A549 (cell line): ENCODE measurements at regions not wholly inside any gene's neighbourhood (a gene's known extent, or its start where the extent isn't known, plus 50 kb on each side); places are given as distances from the start of the nearest gene placed in this dataset.

ENCODE experiments used
- ATOH8 ChIP-seq: fragments of 250-450 bp; sonication (Bioruptor Pico); IDR thresholded peaks from 2 replicates; pipeline ENCODE4 v1.5.0; 2020; ENCODE audit warnings: low read depth, mild to moderate bottlenecking, moderate library complexity
- CTCF ChIP-seq: fragments of >200 bp; sonication (Bioruptor Twin); formaldehyde crosslinking; IDR thresholded peaks from 3 replicates; pipeline ENCODE4 v1.5.1; 2016
- E2F6 ChIP-seq: IDR thresholded peaks from 2 replicates; pipeline ENCODE4 v1.6.1; 2012; ENCODE audit warnings: low read depth, borderline replicate concordance
- ELK1 ChIP-seq: fragments of 150-350 bp; IDR thresholded peaks from 2 replicates; pipeline ENCODE4 v1.6.1; 2014; ENCODE audit warnings: low read depth, mild to moderate bottlenecking, low read length
- HMGXB4 ChIP-seq: fragments of 250-450 bp; sonication (Bioruptor Pico); IDR thresholded peaks from 2 replicates; pipeline ENCODE4 v1.5.0; 2021; ENCODE audit warnings: mild to moderate bottlenecking, moderate library complexity, borderline replicate concordance
- KDM5A ChIP-seq: fragments of 200-600 bp; sonication (generic); IDR thresholded peaks from 2 replicates; pipeline ENCODE4 v1.6.1; 2016; ENCODE audit warnings: antibody characterized with exemption, mild to moderate bottlenecking
- MAX ChIP-seq: IDR thresholded peaks from 2 replicates; pipeline ENCODE4 v1.6.1; 2012
- NFE2L2 ChIP-seq: fragments of 150-350 bp; conservative IDR thresholded peaks from 2 replicates; pipeline ENCODE4 v1.6.1; 2014; ENCODE audit warnings: low read length
- NR3C1 ChIP-seq: fragments of >200 bp; sonication (Bioruptor Twin); formaldehyde crosslinking; IDR thresholded peaks from 3 replicates; pipeline ENCODE4 v1.6.1; 2017
- PHF8 ChIP-seq: fragments of 200-600 bp; sonication (generic); IDR thresholded peaks from 2 replicates; pipeline ENCODE4 v1.6.1; 2016; ENCODE audit warnings: low read depth, mild to moderate bottlenecking, antibody characterized with exemption, moderate library complexity, borderline replicate concordance
- POLR2A ChIP-seq: IDR thresholded peaks from 2 replicates; pipeline ENCODE4 v1.6.1; 2012; ENCODE audit warnings: mild to moderate bottlenecking, low read length
- REST ChIP-seq: fragments of 200-600 bp; sonication (generic); IDR thresholded peaks from 2 replicates; pipeline ENCODE4 v1.6.1; 2016; ENCODE audit warnings: antibody characterized with exemption, mild to moderate bottlenecking, moderate library complexity
- RFX5 ChIP-seq: fragments of 450-650 bp; IDR thresholded peaks from 2 replicates; pipeline ENCODE4 v1.7.1; 2014; ENCODE audit warnings: antibody characterized with exemption, mild to moderate bottlenecking, moderate library complexity

- TF ChIP-seq ATOH8 (CRISPR knock-in tag) (no peak), RFX5 (no peak), POLR2A (no peak), CTCF (no peak), ELK1 (no peak), NR3C1 (no peak), MAX (no peak), HMGXB4 (CRISPR knock-in tag) (no peak), E2F6 (no peak), PHF8 (no peak), NFE2L2 (no peak), REST (no peak), KDM5A (no peak)
Observed at GRCh38 chr6:82033631-82034211, 213.8 kb downstream of the IBTK start.
